NCI-H345 treated with DMSO at 0.1 percent for 48 hours (cell line): ENCODE measurements at regions not wholly inside any gene's neighbourhood (a gene's known extent, or its start where the extent isn't known, plus 50 kb on each side); places are given as distances from the start of the nearest gene placed in this dataset.

Source experiments
- DNase-seq: peaks from one replicate; lab custom pipeline; 2025; ENCODE audit not compliant: unreplicated experiment; lab: John Stamatoyannopoulos, UW

DNA sequence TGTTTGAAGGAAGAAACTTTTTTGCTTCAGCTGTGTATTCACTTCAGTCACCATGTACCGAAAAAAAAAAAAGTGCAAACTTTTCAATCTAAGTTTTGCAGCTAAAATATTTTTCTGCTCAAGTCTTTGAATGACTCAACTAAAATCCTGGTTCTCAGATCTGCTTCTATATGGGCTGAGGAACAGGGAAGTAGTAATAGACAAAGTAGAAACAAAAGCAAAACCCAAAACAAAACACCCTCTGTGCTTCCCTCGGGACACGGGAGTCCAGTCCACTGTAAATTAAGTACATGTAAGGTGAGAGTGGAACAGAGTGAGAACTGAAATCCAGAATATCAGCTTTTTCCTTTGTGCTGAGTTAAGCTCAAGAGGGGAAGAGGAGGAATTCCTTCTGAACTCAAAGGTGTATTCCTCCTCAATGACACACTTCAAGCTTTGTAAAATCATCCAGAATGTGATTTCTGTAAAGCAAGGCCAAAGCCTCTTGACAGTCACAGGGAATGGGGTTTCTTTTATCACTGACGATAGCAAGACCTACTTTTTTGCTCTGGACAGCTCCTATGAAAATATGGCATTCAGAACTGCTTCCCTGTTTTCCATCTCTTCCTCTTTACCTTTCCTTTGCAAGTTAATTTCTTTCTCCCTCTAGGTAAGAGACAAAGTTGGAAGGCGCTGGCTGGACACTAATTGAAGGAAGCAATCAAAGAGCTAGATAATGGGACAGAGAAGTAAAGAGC, 433.5 kb upstream of the MMADHC start:
- no peak for DNase-seq

DNA sequence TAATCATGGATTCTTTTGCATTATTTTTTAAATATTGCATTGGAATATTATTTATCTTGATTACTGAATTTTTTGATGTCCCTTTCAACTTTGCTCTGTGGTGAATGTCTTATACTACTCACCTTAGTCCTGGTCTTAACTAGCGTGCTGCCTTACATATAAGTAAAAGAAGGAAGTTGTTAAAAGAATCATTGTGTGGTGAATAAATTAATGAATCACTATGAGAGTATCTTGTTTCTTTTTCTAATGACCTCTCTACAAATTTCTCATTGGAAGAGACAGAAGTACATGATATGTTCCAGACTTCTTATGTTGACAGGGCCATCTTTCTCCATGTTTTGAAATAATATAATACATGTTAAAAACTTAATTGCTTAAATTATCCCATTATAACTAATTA, 432.6 kb upstream of the MMADHC start:
- no peak for DNase-seq

DNA sequence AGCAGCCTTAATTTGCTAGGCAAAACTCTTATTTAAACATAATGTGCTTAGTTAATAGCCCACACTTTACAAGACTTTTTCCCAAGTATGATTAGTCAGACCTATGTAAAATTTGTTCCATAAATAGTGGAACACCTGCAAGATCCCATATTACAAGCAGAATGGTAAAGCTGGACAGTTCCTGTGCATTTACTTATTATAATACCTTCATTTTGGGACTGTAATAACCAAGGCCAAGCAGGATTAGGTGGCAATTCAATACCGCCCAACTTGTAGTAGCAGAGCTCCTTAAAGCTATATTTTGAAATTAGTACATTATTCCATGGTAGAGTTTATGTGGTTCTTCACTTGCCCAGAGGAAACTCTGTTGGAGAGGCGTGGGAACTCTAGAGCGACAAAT, 431.5 kb upstream of the MMADHC start:
- no peak for DNase-seq

DNA sequence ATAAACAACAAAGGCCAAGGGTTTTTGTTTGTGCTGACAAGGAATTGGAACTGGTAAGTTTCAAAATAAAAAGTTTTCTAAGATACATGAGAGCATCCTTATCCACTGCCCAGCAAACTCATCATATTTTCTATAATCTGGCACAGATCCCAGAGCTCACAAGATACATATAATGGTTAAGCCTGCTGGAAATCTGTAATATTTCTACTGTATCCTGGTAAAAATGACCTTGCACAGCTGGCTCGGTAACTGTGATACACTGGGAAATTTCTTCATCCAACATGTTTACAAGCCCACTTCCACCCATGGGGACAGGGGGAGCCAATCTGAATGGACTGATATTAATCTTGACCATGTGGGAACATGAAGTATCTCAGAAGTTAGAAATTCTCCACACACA, 425.4 kb upstream of the MMADHC start:
- DNase-seq = no peak

DNA sequence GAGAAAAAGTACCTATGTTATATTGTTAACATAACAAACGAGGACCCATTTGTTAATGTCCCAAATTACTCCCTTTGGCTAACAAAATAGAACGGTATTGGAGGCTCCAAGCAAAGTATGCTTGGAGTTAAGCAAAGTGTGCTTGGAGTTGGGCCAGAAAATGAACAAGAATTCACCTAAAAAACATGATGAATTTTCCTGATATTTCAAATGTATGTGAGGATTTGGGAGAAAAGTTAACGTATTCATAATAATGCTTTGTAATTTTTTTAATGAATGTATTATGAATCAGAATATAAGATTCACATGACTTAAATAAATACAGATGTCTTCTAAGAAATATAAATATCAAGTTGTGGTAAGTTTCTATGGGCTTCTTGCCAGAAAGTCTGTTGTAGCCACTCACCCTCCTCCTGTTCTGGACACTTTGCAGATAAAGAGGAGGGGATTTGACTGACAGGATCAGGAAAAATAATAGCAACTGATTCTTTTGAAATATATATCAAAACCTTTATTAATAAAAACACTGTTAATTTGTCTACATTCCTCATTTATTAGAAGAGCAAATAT, 423.7 kb upstream of the MMADHC start:
- no peak for DNase-seq

DNA sequence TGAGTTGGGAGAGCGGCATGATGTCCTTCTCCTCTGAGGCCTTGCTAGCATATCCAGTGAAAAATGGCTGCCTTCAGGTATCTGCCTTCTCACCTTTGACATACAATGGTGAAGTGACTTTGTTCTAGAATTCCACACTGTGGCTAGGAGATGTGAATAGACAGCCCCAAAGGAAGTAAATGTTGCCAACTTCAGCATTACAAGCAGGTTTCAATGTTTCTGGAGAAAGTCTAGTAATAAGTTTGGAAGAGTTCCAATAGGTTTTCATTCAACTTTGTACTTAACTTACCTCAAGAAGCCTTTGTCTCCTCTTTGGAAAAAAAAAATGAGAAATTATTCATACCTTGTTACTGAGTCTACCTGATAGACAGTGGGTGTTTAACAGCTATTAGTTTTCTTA, 421.3 kb upstream of the MMADHC start:
- DNase-seq = no peak

DNA sequence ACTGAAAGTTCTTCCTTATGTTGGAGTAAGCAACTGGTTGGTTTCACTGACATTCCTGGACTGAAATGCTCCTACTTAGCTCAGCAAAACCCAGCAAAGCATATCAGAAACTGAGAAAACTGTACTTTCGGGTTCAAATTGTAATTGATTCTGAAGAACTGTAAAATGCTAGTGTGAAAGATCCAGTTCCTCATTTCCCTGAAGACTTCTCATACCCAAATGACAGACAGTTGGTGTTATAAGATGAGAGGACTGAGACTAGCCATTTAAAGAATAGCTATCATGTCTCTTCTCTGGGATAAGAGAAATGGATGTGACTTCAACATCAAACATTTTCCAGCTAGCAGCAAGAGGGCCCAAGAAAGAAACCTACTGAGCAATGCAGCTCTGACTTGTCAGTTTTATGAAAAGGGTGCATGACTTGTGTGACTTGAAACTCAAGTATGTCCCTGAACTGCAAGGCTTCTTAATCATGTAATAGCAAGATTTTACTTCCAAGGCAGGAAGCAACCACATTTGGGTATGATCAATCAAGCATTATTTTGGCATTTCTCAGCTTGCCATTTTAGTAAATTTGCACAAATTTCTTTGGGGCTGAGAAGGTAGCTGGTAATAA, 420.3 kb upstream of the MMADHC start:
- no peak for DNase-seq

DNA sequence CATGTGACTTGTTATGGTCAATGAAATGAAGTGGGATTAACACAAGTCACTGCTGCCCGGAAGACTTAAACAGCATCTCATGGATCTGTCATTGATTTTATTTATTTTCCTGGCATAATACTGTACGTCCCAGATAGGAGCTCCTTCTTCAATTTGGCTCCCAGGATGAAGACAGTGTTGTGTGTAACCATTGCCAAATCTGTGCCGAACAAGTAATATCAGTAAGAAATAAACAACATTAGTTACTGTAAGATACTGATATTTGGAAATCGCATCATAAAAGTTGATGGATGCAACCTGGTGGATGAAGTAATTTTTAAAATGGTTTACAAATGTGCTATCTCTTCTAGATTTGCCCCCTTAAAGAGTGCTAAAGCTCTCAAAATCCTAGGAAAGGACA, 419.0 kb upstream of the MMADHC start:
- DNase-seq = no peak

DNA sequence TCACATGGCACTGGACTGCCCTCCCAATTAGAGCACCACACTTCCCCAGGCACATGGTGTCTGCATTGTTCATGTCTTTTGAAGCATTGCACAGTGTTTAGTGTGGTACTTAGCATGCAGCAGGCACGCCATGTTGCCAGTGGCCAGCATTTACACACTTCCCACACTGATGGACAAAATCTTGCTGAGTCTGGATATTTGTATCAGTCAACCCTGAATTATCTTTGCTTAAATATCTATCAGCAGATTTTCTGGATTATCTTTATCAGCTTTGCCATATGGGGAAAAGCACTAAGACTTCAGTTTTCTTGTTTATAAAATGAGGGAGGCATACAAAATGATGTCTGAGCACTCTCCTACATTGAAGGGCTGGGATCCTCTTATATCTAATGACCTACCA, 416.0 kb upstream of the MMADHC start:
- DNase-seq = no peak

DNA sequence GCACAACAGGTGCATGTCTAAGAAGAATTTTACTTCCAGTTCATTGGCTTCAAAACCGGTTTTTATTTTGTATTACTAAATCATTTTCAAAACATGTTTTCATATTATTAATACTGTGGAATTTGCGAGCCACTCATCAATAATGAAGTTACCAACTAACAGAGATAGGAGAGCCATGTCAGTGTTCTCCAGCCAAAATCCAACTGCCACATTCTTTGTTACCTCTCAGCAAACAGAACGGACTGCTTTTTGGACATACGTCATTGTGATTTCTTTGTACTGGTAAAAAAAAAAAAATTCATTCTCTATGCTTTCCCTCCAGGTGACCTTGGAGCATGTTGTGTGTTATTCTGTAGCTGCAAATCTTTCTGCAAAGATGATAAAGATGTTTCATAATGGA, 414.2 kb upstream of the MMADHC start:
- no peak for DNase-seq

DNA sequence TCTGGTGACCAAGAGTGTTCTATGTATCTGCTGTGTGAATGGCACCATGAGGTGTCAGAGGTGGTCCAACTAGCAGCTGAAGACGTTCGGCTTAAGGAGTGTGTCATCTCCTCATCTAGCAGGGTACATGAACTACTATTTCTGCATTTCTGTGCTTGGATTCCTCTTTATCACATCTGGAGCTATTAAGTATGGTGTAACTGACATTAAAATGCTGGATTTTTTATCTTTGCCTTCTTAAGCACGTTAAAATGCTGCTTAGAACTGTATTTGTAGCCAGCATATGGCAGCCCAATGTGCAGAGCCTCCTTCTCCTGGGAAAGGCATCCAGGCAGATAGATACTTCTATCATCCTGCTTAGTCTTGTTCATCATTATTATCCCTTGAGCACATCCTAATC, 409.3 kb upstream of the MMADHC start:
- DNase-seq = no peak

DNA sequence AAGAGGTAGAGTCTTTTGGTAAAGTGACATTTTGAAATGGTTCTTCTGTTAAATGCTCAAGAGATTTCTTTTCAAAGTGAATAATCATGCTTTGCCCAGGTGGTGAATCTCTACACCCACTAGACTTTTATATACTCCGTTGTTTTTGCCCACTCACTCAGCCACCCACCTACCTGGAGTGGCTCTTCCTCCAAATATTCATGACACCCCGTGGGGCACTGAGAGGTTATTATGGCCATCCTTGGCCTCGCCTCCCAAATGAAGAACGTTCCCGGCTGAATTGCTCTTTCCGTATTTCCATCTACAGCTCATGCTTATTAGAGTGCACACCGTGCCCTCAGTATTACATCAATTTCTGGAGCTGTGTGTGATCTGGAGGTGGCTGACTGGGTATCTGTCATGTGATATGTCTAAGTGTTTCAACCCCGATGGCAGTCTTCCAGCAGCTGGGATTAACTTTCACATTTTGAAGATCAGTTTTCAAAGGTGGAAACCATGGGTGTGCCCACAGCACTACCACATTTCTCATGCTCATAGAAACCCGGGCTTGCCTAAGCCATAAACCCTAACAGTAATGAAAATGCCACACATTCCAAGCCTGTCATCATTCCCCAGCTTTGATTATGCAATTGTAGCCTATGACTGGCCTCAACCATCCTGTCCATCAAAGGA, 406.6 kb upstream of the MMADHC start:
- DNase-seq = peak; percentile 12

DNA sequence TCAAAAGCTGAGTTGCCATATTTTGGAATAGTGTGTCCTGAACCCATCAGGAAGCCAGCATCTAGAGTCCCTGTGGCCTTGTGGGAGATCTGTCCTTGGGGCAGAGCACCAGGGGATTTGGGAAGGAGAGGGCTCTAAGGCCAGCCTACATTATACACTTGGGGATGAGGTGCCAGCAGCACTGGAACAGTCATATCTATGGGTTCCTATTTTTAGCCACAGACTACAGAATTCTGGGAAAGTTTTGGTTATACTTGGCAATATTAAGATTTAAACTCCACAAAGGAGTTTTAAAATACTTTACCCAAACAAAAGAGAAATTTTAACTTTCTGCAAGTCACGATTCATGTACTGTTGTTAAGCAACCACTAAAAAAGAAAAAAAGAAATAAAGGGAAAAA, 405.7 kb upstream of the MMADHC start:
- no peak for DNase-seq

DNA sequence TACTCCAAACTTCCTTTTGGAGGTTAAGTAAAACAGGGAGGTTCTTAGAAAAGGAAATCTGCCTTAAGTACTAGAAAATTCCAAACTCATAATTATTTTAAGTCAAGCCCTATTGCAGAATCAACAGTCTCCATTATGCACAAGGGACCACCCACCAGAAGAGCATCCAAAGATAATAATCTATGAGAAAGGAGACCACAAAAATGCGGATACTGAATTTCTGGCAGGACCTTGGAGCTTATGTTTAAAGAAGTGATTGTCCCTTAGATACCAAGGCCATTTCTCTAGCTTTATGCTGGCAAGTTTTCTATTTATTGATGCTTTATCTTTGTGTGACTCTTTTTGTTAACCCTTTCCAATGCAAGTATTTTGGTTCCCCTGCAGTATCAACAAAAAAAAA, 404.0 kb upstream of the MMADHC start:
- no peak for DNase-seq

DNA sequence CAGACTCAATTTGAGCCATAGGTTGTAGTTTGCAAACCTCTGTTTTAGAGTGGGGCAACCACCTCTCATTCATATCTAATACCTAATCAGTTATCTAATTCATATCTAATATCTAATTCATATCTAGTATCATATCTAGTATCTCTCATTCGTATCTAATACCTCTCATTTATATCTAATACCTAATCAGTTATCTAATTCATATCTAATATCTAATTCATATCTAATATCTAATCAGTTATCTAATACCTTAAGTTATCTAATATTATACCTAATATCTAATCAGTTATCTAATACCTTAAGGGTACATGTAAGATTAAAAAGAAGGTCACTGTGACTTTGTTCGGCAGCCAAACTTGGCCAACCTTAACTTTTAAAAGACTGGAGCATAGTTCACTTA, 403.4 kb upstream of the MMADHC start:
- no peak for DNase-seq

DNA sequence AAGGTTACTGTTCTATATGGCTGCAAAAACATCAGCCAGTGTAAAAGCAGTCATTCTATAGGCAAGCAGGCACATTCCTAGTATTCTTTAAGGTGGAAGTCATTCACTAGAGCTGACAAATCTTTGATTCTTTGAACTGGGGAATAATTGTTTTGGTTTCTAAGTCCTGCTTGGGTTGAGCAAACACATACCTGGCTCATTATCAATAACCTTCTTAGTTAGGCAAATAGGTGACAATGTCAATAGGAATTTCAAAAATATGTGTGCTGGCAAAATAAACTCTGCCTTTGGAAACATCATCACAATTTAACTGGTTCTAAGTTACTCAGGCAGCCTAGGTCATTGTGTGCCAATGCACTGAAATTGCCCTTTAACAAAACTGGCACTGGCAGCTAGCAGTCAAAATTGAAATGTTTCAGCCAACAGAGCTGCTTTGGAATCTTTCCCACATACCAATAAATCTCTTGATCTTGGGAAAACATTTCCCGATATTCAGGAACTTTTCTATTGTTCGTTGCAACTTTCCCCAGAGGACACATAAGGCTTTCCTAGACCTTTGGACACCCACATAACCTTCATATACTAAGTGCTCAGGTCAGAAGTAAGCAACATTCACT, 402.0 kb upstream of the MMADHC start:
- DNase-seq = no peak

DNA sequence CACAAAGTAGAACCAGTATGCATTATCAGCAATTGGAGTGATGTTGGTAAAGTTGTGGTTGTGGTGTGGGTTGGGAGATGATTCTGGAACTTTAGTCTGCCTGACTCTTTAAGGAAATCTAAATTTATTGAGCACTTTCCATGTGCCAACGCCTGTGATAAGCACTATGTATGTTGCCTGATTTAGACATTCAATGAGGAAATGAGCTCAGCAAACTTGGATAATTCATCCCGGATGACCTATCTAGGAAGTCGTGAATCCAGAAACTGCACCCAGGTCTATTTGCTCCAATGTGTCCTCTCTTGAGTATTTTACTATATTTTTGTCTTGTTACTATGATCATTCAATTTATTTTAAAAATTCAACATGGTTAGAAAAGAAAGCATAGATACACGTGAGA, 400.8 kb upstream of the MMADHC start:
- DNase-seq = no peak

DNA sequence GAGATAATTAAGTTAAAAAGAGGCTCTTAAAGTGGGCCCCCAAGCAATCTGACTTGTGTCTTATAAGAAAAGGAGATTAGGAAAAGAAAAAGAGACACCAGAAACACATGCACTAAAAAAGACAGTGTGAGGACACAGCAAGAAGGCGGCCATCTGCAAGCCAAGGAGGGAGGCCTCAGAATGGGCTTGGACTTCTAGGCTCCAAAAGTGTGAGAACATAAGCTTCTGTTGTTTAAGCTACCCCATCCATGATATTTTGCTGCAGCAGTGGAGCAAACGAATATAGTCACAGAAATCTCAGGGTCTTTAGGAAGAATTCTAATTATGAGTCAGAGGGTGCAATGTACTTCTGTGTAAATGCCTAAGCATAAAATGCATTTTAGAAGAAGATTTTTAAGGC, 399.3 kb upstream of the MMADHC start:
- no peak for DNase-seq

DNA sequence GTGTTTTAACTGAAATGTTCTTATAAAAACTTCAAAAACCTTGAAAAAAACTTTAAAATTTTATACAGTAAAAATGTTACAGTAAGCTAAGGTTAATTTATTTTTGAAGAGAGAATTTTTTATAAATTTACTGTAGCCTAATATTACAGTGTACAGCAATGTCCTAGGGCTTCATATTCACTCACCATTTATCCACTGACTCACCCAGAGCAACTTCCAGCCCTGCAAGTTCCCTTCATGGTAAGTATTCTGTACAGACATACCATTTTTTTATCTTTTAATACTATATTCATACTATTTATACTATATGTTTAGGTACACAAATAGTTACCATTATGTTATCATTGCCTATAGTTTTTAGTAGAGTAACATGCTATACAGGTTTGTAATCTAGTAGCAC, 396.7 kb upstream of the MMADHC start:
- no peak for DNase-seq

DNA sequence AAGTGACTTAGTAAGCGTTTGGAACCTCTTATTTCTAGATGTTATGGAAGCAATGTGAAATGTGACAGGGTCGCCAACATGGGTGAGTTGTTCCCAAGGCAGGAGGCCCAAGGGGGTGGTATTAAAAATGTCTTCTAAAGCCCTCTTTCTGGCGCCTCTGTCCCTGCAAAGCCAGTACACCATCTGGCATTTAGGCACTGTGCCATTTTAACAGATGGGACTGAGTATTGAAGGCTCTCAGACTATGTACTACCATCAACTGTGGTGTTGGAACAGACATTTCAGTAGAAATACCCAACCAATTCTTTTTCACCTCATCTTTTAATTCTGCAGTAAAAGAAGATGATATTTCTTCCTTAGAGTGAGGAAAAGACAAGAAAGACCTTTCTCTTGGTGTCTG, 384.5 kb upstream of the MMADHC start:
- DNase-seq = no peak

DNA sequence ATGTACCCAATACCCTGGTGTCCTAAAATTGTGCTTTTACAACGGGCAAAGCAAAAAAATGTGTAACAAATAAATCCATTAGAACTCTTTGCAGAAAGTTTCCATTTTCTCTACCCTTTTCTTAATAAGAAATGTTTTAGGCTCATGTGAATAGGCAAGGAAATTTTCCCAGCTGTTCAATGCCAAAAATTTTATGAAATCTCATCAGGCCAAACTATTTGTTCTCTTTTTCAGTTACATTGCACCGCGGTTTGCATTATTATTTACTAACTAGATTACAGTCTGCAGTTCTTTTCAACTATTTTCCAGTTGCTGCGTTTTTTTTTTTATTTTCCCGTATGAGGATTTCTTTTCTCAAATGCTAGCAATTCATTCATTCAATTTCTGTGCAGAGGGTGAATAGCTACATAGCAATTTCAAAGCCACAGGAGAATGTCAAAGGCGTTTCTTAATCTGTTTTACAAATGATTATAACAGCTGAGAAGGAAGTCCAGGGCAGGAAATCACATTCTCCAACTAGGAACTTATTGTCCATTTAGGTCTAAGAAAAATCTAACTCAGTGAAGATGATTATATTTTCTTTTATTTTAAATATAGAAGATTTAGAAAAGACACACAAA, 367.5 kb upstream of the MMADHC start:
- DNase-seq = no peak
